ENCODE measurements at regions not wholly inside any gene's neighbourhood (a gene's known extent, or its start where the extent isn't known, plus 50 kb on each side); places are given as distances from the start of the nearest gene placed in this dataset.

- no peaks in the 10 kb centered on the region for H3K36me3 ChIP-seq (ENCODE audit: insufficient read depth, insufficient read length, low read length)
- no peak for TF ChIP-seq ZNF274 (IDR thresholded peaks at IDR 0.05; ENCODE audit: low read depth, low read length)
- TF ChIP-seq YY1 (IDR thresholded peaks at IDR 0.05; ENCODE audit: insufficient read depth, insufficient read length) = no peak
- H3K4me1 ChIP-seq (ENCODE audit: insufficient read depth, insufficient read length) = no peaks in the 10 kb centered on the region
- H3K9me3 ChIP-seq (ENCODE audit: insufficient read depth, low read length) = no peaks in the 10 kb centered on the region
- H3K9ac ChIP-seq (ENCODE audit: insufficient read length, low read depth) = no peak overlapping the region
- H3K4me3 ChIP-seq (ENCODE audit: insufficient read length, low read depth) = no peak overlapping the region
- H3K27me3 ChIP-seq (ENCODE audit: insufficient read depth, insufficient read length) = no peaks in the 10 kb centered on the region
- DNase-seq (ENCODE audit: low read depth, low spot score) = no peak
Observed at GRCh38 chr11:29217901-29218300, 798.9 kb downstream of the KCNA4 start.

DNA sequence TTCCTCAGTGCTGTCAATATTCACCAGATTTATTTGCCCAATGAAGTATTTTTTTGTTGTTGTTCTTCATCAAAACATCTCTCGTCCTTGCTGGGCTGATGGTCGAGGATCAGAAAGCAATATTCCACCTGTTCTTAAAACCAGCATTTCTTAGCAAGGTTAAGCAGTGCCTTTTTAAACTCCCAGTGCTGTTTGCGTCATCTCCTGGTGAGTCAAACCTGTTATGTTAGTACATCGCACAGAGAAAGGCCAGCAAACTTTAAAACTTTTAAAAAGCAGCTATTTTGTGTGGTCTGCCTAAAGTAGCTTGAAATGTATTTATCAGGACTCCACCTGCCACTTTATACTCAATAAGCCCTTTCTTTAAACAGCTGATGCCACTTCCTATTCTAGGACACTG lies 802.0 kb downstream of the KCNA4 start:
- no peak overlapping the region for H3K9ac ChIP-seq (ENCODE audit: insufficient read length, low read depth)
- no peak overlapping the region for H3K4me3 ChIP-seq (ENCODE audit: insufficient read length, low read depth)
- H3K27me3 ChIP-seq (ENCODE audit: insufficient read depth, insufficient read length) = no peaks in the 10 kb centered on the region
- H3K9me3 ChIP-seq (ENCODE audit: insufficient read depth, low read length) = no peaks in the 10 kb centered on the region
- no peak for DNase-seq (ENCODE audit: low read depth, low spot score)
- H3K36me3 ChIP-seq (ENCODE audit: insufficient read depth, insufficient read length, low read length) = no peaks in the 10 kb centered on the region
- no peaks in the 10 kb centered on the region for H3K4me1 ChIP-seq (ENCODE audit: insufficient read depth, insufficient read length)
- TF ChIP-seq ZNF274 (IDR thresholded peaks at IDR 0.05; ENCODE audit: low read depth, low read length) (no peak), YY1 (IDR thresholded peaks at IDR 0.05; ENCODE audit: insufficient read depth, insufficient read length) (no peak), SUZ12 (IDR thresholded peaks at IDR 0.05; ENCODE audit: extremely low read depth, insufficient read depth, insufficient read length) (no peak)

DNA sequence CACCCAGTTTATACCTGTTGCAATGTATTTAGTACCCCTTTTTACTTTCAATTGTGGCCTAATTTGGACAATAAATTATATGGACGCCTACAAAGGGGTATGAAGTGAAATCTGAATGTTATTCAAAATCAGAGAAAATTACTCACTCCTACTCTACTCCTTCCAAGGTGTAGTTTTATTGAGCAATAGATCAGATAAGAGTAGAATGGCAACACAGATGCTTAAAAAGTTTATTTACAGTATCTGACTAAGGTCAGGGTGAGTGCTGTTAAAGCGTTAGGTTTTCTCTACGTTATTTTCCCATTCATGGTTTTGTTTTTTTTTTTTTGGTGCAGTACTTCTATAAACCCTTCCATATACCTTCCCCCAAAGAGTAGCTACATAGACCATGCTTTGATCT lies 805.6 kb downstream of the KCNA4 start:
- no peak overlapping the region for H3K9ac ChIP-seq (ENCODE audit: insufficient read length, low read depth)
- no peaks in the 10 kb centered on the region for H3K9me3 ChIP-seq (ENCODE audit: insufficient read depth, low read length)
- no peak for DNase-seq (ENCODE audit: low read depth, low spot score)
- H3K4me1 ChIP-seq (ENCODE audit: insufficient read depth, insufficient read length) = no peaks in the 10 kb centered on the region
- H3K27me3 ChIP-seq (ENCODE audit: insufficient read depth, insufficient read length) = no peaks in the 10 kb centered on the region
- no peaks in the 10 kb centered on the region for H3K36me3 ChIP-seq (ENCODE audit: insufficient read depth, insufficient read length, low read length)
- H3K4me3 ChIP-seq (ENCODE audit: insufficient read length, low read depth) = no peak overlapping the region
- TF ChIP-seq YY1 (IDR thresholded peaks at IDR 0.05; ENCODE audit: insufficient read depth, insufficient read length) (no peak), ZNF274 (IDR thresholded peaks at IDR 0.05; ENCODE audit: low read depth, low read length) (no peak), SUZ12 (IDR thresholded peaks at IDR 0.05; ENCODE audit: extremely low read depth, insufficient read depth, insufficient read length) (no peak)

GRCh38 chr11:29210426-29210825 lies 806.4 kb downstream of the KCNA4 start:
- TF ChIP-seq ZNF274 (IDR thresholded peaks at IDR 0.05; ENCODE audit: low read depth, low read length) (no peak), SUZ12 (IDR thresholded peaks at IDR 0.05; ENCODE audit: extremely low read depth, insufficient read depth, insufficient read length) (no peak), YY1 (IDR thresholded peaks at IDR 0.05; ENCODE audit: insufficient read depth, insufficient read length) (no peak)
- Histone ChIP-seq H3K9ac (ENCODE audit: insufficient read length, low read depth) (no peak overlapping the region), H3K9me3 (ENCODE audit: insufficient read depth, low read length) (no peaks in the 10 kb centered on the region), H3K36me3 (ENCODE audit: insufficient read depth, insufficient read length, low read length) (no peaks in the 10 kb centered on the region), H3K27me3 (ENCODE audit: insufficient read depth, insufficient read length) (no peaks in the 10 kb centered on the region), H3K4me1 (ENCODE audit: insufficient read depth, insufficient read length) (no peaks in the 10 kb centered on the region), H3K4me3 (ENCODE audit: insufficient read length, low read depth) (no peak overlapping the region)
- no peak for DNase-seq (ENCODE audit: low read depth, low spot score)

DNA sequence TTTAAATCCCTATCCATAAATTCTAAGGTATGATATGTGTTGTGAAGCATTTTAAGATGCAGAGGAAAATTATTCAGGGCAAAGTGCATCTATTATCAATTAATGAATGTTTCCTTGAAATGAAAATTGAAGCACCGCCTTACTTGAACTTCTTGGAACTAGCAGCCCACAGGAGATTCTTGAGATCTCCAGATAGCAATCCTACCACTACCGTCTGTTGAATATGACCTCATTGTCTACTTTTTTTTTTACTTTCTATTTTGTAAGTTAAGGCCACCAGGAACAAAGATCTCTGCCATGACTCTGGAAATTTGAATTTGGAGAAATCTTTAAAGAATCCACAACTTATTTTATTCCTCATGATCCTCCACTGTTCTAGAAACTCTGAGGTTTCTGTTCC lies 808.7 kb downstream of the KCNA4 start:
- Histone ChIP-seq H3K9me3 (ENCODE audit: insufficient read depth, low read length) (no peaks in the 10 kb centered on the region), H3K9ac (ENCODE audit: insufficient read length, low read depth) (no peak overlapping the region), H3K4me1 (ENCODE audit: insufficient read depth, insufficient read length) (no peaks in the 10 kb centered on the region), H3K27me3 (ENCODE audit: insufficient read depth, insufficient read length) (no peaks in the 10 kb centered on the region), H3K4me3 (ENCODE audit: insufficient read length, low read depth) (no peak overlapping the region), H3K36me3 (ENCODE audit: insufficient read depth, insufficient read length, low read length) (no peaks in the 10 kb centered on the region)
- no peak for DNase-seq (ENCODE audit: low read depth, low spot score)
- TF ChIP-seq SUZ12 (IDR thresholded peaks at IDR 0.05; ENCODE audit: extremely low read depth, insufficient read depth, insufficient read length) = no peak
- no peak for TF ChIP-seq YY1 (IDR thresholded peaks at IDR 0.05; ENCODE audit: insufficient read depth, insufficient read length)
- TF ChIP-seq ZNF274 (IDR thresholded peaks at IDR 0.05; ENCODE audit: low read depth, low read length) = no peak

GRCh38 chr11:29200791-29201562 lies 815.9 kb downstream of the KCNA4 start:
- DNase-seq (ENCODE audit: low read depth, low spot score) = no peak
- H3K4me3 ChIP-seq (ENCODE audit: insufficient read length, low read depth) = no peak overlapping the region
- H3K27me3 ChIP-seq (ENCODE audit: insufficient read depth, insufficient read length) = no peaks in the 10 kb centered on the region
- no peak for TF ChIP-seq ZNF274 (IDR thresholded peaks at IDR 0.05; ENCODE audit: low read depth, low read length)
- no peak for TF ChIP-seq SUZ12 (IDR thresholded peaks at IDR 0.05; ENCODE audit: extremely low read depth, insufficient read depth, insufficient read length)
- TF ChIP-seq YY1 (IDR thresholded peaks at IDR 0.05; ENCODE audit: insufficient read depth, insufficient read length) = no peak
- H3K4me1 ChIP-seq (ENCODE audit: insufficient read depth, insufficient read length) = no peaks in the 10 kb centered on the region
- no peaks in the 10 kb centered on the region for H3K36me3 ChIP-seq (ENCODE audit: insufficient read depth, insufficient read length, low read length)
- no peak overlapping the region for H3K9ac ChIP-seq (ENCODE audit: insufficient read length, low read depth)
- H3K9me3 ChIP-seq (ENCODE audit: insufficient read depth, low read length) = no peaks in the 10 kb centered on the region

DNA sequence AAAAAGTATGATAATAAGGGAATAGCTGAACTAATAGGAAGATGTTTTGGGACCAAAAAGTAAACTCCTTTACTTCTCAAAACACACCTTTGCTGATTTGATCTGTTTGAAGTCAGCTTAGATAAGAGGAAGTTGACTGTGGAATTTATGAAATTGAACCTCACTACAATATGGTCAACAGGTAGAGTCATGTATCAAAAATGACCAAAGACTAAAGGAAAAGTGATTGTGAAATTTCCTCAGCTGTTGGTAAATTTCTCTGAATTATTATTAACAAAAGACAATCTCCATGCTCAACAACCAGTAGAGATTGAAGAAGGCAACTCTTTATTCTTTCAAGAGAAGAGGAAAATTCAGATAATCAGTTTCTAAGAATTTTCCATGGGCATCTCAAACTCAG lies 826.5 kb downstream of the KCNA4 start:
- no peak for DNase-seq (ENCODE audit: low read depth, low spot score)
- H3K4me1 ChIP-seq (ENCODE audit: insufficient read depth, insufficient read length) = no peaks in the 10 kb centered on the region
- no peak for TF ChIP-seq SUZ12 (IDR thresholded peaks at IDR 0.05; ENCODE audit: extremely low read depth, insufficient read depth, insufficient read length)
- no peak for TF ChIP-seq ZNF274 (IDR thresholded peaks at IDR 0.05; ENCODE audit: low read depth, low read length)
- no peak for TF ChIP-seq YY1 (IDR thresholded peaks at IDR 0.05; ENCODE audit: insufficient read depth, insufficient read length)
- H3K9ac ChIP-seq (ENCODE audit: insufficient read length, low read depth) = no peak overlapping the region
- no peak overlapping the region for H3K4me3 ChIP-seq (ENCODE audit: insufficient read length, low read depth)
- no peaks in the 10 kb centered on the region for H3K27me3 ChIP-seq (ENCODE audit: insufficient read depth, insufficient read length)
- H3K9me3 ChIP-seq (ENCODE audit: insufficient read depth, low read length) = no peaks in the 10 kb centered on the region
- H3K36me3 ChIP-seq (ENCODE audit: insufficient read depth, insufficient read length, low read length) = no peaks in the 10 kb centered on the region

Data from NT2/D1 (cell line).